H1 (cell line): ENCODE measurements at regions not wholly inside any gene's neighbourhood (a gene's known extent, or its start where the extent isn't known, plus 50 kb on each side); places are given as distances from the start of the nearest gene placed in this dataset.

Experiments used
- CTCF ChIA-PET: fragments of 300-600 bp; sonication (Branson Sonifier 250); formaldehyde crosslinking; loops from one replicate; lab custom pipeline; 2021; ENCODE audit not compliant: partially characterized antibody; lab: Charles Lee
- POLR2A ChIA-PET: fragments of 300-600 bp; sonication (Branson Sonifier 250); formaldehyde crosslinking; loops from one replicate; lab custom pipeline; 2021; ENCODE audit warnings: inconsistent platforms; ENCODE audit not compliant: partially characterized antibody; lab: Charles Lee
- DNase-seq, 2 experiments: peaks; one replicate each; pipeline versions ENCODE4 v3.0.0 to v3.0.0-alpha.2; 2010 to 2022; ENCODE audit warnings: low spot score in 2 of 2, low read depth in 1 of 2, mixed read lengths in 1 of 2
- FAIRE-seq: peaks from 2 replicates; lab custom pipeline; 2011; peaks lifted over from hg19 to GRCh38; lab: Jason Lieb, UNC
- H2AFZ ChIP-seq: 2 replicates; pipeline ENCODE4 v1.8.1; 2012; ENCODE audit warnings: low read length, inconsistent platforms
- H2AK5ac ChIP-seq: 2 replicates; pipeline ENCODE4 v1.6.1; 2013; ENCODE audit warnings: low read depth, low read length
- H2BK120ac ChIP-seq: replicated peaks from 2 replicates; pipeline ENCODE3; 2013; ENCODE audit warnings: low read depth, low read length, inconsistent platforms
- H2BK12ac ChIP-seq: 2 replicates; pipeline ENCODE4 v1.6.1; 2013; ENCODE audit warnings: low read depth, low read length
- H2BK15ac ChIP-seq: 2 replicates; pipeline ENCODE4 v1.6.1; 2013; ENCODE audit warnings: low read length
- H2BK20ac ChIP-seq: 2 replicates; pipeline ENCODE4 v1.6.1; 2013; ENCODE audit warnings: low read length
- H2BK5ac ChIP-seq: 2 replicates; pipeline ENCODE4 v1.6.1; 2013; ENCODE audit warnings: low read depth, low read length
- H3K14ac ChIP-seq: 2 replicates; pipeline ENCODE4 v1.6.1; 2013; ENCODE audit warnings: inconsistent platforms; ENCODE audit not compliant: insufficient read length
- H3K18ac ChIP-seq: 2 replicates; pipeline ENCODE4 v1.6.1; 2013; ENCODE audit warnings: low read length; ENCODE audit errors: extremely low read depth
- H3K23ac ChIP-seq: 2 replicates; pipeline ENCODE4 v1.6.1; 2013; ENCODE audit warnings: inconsistent platforms; ENCODE audit not compliant: insufficient read length
- H3K23me2 ChIP-seq: 2 replicates; pipeline ENCODE4 v1.6.1; 2013; ENCODE audit warnings: low read depth, low read length
- H3K27ac ChIP-seq: 2 replicates; pipeline ENCODE4 v1.6.1; 2011; ENCODE audit warnings: low read depth, low read length, inconsistent platforms
- H3K27me3 ChIP-seq, 4 experiments: replicated peaks in 1 of 4; 1 replicate in 1 of 4; 2 replicates in 3 of 4; pipeline versions ENCODE4 v1.6.1 to v1.8.1; 2011 to 2013; ENCODE audit warnings: low read length in 3 of 4, mild to moderate bottlenecking in 3 of 4, inconsistent platforms in 2 of 4, mixed read lengths in 2 of 4, moderate library complexity in 1 of 4; ENCODE audit not compliant: control insufficient read depth in 3 of 4, insufficient read depth in 3 of 4; ENCODE audit errors: extremely low read depth in 1 of 4
- H3K36me3 ChIP-seq, 4 experiments: 2 replicates each; pipeline versions ENCODE4 v1.6.1 to v1.8.1; 2011 to 2013; ENCODE audit warnings: mild to moderate bottlenecking in 4 of 4, low read length in 3 of 4, moderate library complexity in 2 of 4, control low read depth in 1 of 4, inconsistent platforms in 1 of 4; ENCODE audit not compliant: insufficient read depth in 4 of 4, control insufficient read depth in 2 of 4
- H3K4ac ChIP-seq: replicated peaks from 2 replicates; pipeline ENCODE3; 2013; ENCODE audit warnings: low read length, low read depth, mixed read lengths, inconsistent platforms; ENCODE audit not compliant: insufficient read length
- H3K4me1 ChIP-seq, 4 experiments: replicated peaks in 1 of 4; 1 replicate in 1 of 4; 2 replicates in 3 of 4; pipeline versions ENCODE4 v1.6.1 to v1.8.1; 2011 to 2013; ENCODE audit warnings: low read length in 3 of 4, inconsistent platforms in 2 of 4, mixed read lengths in 1 of 4; ENCODE audit not compliant: insufficient read depth in 4 of 4, control insufficient read depth in 3 of 4
- H3K4me2 ChIP-seq, 2 experiments: 2 replicates each; pipeline versions ENCODE4 v1.6.1 to v1.8.1; 2011 to 2013; ENCODE audit warnings: low read depth in 2 of 2, low read length in 2 of 2, control low read depth in 1 of 2, inconsistent platforms in 1 of 2, mild to moderate bottlenecking in 1 of 2; ENCODE audit not compliant: insufficient read depth in 1 of 2
- H3K4me3 ChIP-seq, 4 experiments: fragments of 200-600, 300-600 bp in 1 of 4; sonication (generic), shearing (Covaris generic), sonication (Bioruptor Twin) in 1 of 4; 2 replicates each; pipeline versions ENCODE4 v1.5.1 to v1.8.1; 2011 to 2016; ENCODE audit warnings: low read length in 4 of 4, low read depth in 3 of 4, control low read depth in 2 of 4, inconsistent platforms in 2 of 4, mild to moderate bottlenecking in 2 of 4, mixed read lengths in 1 of 4, moderate library complexity in 1 of 4; ENCODE audit not compliant: insufficient read depth in 2 of 4; ENCODE audit errors: extremely low read depth in 1 of 4
- H3K56ac ChIP-seq: replicated peaks from 2 replicates; pipeline ENCODE3; 2013; ENCODE audit warnings: low read depth, mild to moderate bottlenecking, mixed read lengths, low read length, inconsistent platforms; ENCODE audit not compliant: insufficient read length
- H3K79me1 ChIP-seq: 2 replicates; pipeline ENCODE4 v1.6.1; 2013; ENCODE audit warnings: low read depth, low read length, control low read depth
- H3K79me2 ChIP-seq, 2 experiments: 2 replicates each; pipeline versions ENCODE4 v1.6.1 to v1.8.1; 2012 to 2013; ENCODE audit warnings: low read length in 2 of 2, mild to moderate bottlenecking in 2 of 2, inconsistent platforms in 1 of 2; ENCODE audit not compliant: insufficient read depth in 2 of 2, control insufficient read depth in 1 of 2
- H3K9ac ChIP-seq, 4 experiments: replicated peaks in 1 of 4; 1 replicate in 1 of 4; 2 replicates in 3 of 4; pipeline versions ENCODE4 v1.6.1 to v1.8.1; 2011 to 2013; ENCODE audit warnings: low read depth in 3 of 4, low read length in 3 of 4, control low read depth in 2 of 4, mild to moderate bottlenecking in 2 of 4, moderate library complexity in 2 of 4, inconsistent platforms in 1 of 4; ENCODE audit errors: extremely low read depth in 1 of 4
- H3K9me3 ChIP-seq, 2 experiments: 2 replicates each; pipeline versions ENCODE4 v1.6.1 to v1.8.1; 2012 to 2013; ENCODE audit warnings: mild to moderate bottlenecking in 2 of 2, moderate library complexity in 2 of 2, control low read depth in 1 of 2, inconsistent platforms in 1 of 2, low read depth in 1 of 2, low read length in 1 of 2, mixed read lengths in 1 of 2; ENCODE audit not compliant: insufficient read depth in 2 of 2
- H4K20me1 ChIP-seq, 2 experiments: replicated peaks in 1 of 2; 2 replicates each; pipeline versions ENCODE3 to v1.8.1; 2011 to 2013; ENCODE audit warnings: inconsistent platforms in 2 of 2, low read length in 2 of 2, mild to moderate bottlenecking in 1 of 2; ENCODE audit not compliant: insufficient read depth in 2 of 2, control insufficient read depth in 1 of 2
- H4K5ac ChIP-seq: 2 replicates; pipeline ENCODE4 v1.6.1; 2013; ENCODE audit warnings: low read length, low read depth, mixed read lengths, inconsistent platforms; ENCODE audit not compliant: insufficient read length
- H4K8ac ChIP-seq: 2 replicates; pipeline ENCODE4 v1.8.0; 2013; ENCODE audit warnings: mild to moderate bottlenecking, moderate library complexity, low read length, inconsistent platforms; ENCODE audit not compliant: insufficient read depth; ENCODE audit errors: extremely low read depth
- H4K91ac ChIP-seq: replicated peaks from 2 replicates; pipeline ENCODE3; 2013; ENCODE audit warnings: low read length, mixed read lengths, inconsistent platforms; ENCODE audit not compliant: insufficient read length
- JUN ChIP-seq: IDR thresholded peaks from 2 replicates; pipeline ENCODE4 v1.6.1; 2011; ENCODE audit warnings: low read depth, mild to moderate bottlenecking, improper control_type of control experiment, low read length
- KDM4A ChIP-seq: IDR thresholded peaks from one replicate; pipeline ENCODE4 v1.7.1; 2012; ENCODE audit warnings: low read depth, mild to moderate bottlenecking, moderate library complexity, low read length, inconsistent platforms; ENCODE audit not compliant: severe bottlenecking
- RNF2 ChIP-seq: fragments of 200-900, 300-1000 bp; sonication (generic); IDR thresholded peaks from 2 replicates; pipeline ENCODE4 v1.7.1; 2016; ENCODE audit warnings: borderline replicate concordance, low read depth, mild to moderate bottlenecking, antibody characterized with exemption, low read length; ENCODE audit not compliant: poor library complexity, severe bottlenecking; ENCODE audit errors: missing control alignments
- TBP ChIP-seq: IDR thresholded peaks from 2 replicates; pipeline ENCODE4 v1.6.1; 2011; ENCODE audit warnings: low read depth, low read length, improper control_type of control experiment
- WGBS, 2 experiments: shearing (Covaris generic) in 1 of 2; methylation state at CpG; one replicate each; pipeline versions ENCODE4 v1.1.6 to v1.1.7; 2013 to 2015; ENCODE audit warnings: low lambda C conversion rate in 2 of 2, mixed read lengths in 2 of 2, inconsistent platforms in 1 of 2, low coverage in 1 of 2, missing lambda C conversion rate in 1 of 2; ENCODE audit not compliant: insufficient replicate concordance in 2 of 2, insufficient coverage in 1 of 2, insufficient read length in 1 of 2; ENCODE audit errors: extremely low coverage in 1 of 2, missing lambda C conversion rate in 1 of 2; 5-methylcytosine and 5-hydroxymethylcytosine counted together

GRCh38 chr13:80778297-80778696, 437.4 kb upstream of the SPRY2 start:
- Histone ChIP-seq H3K9ac (no peak overlapping the region), H2BK20ac (no peak overlapping the region), H2BK120ac (no peak overlapping the region), H4K8ac (no peak overlapping the region), H3K27me3 (no peaks in the 10 kb centered on the region), H3K4me3 (no peak overlapping the region), H3K9me3 (no peaks in the 10 kb centered on the region), H4K20me1 (no peaks in the 10 kb centered on the region), H3K27ac (no peak overlapping the region), H4K91ac (no peak overlapping the region), H3K14ac (no peak overlapping the region), H3K79me2 (no peaks in the 10 kb centered on the region), H3K36me3 (no peaks in the 10 kb centered on the region), H3K23me2 (no peaks in the 10 kb centered on the region), H4K5ac (no peak overlapping the region), H2AFZ (no peak overlapping the region), H3K23ac (no peak overlapping the region), H3K79me1 (no peaks in the 10 kb centered on the region), H2BK5ac (no peak overlapping the region), H3K56ac (no peak overlapping the region), H3K4me2 (no peak overlapping the region), H3K18ac (no peak overlapping the region), H3K4ac (no peak overlapping the region), H2BK15ac (no peak overlapping the region), H2AK5ac (no peak overlapping the region), H3K4me1 (peaks cover 0 to 3% (median 2%) of the 10 kb centered on the region in 4 experiments; a peak in 4 of 7 replicates), H2BK12ac (no peak overlapping the region)
- no peak for DNase-seq
- 93% methylated on average over 1 of the region's 1 CpG; no CpG with 5 or more reads in 1 of the 2 experiments for WGBS, 2 experiments
- ChIA-PET CTCF (no interaction called here), POLR2A (no interaction called here)
- FAIRE-seq = no peak
- no peak for TF ChIP-seq JUN
- TF ChIP-seq KDM4A = no peak
- no peak for TF ChIP-seq RNF2
- TF ChIP-seq TBP = no peak
